ENCODE measurements at regions not wholly inside any gene's neighbourhood (a gene's known extent, or its start where the extent isn't known, plus 50 kb on each side); places are given as distances from the start of the nearest gene placed in this dataset.

DNA sequence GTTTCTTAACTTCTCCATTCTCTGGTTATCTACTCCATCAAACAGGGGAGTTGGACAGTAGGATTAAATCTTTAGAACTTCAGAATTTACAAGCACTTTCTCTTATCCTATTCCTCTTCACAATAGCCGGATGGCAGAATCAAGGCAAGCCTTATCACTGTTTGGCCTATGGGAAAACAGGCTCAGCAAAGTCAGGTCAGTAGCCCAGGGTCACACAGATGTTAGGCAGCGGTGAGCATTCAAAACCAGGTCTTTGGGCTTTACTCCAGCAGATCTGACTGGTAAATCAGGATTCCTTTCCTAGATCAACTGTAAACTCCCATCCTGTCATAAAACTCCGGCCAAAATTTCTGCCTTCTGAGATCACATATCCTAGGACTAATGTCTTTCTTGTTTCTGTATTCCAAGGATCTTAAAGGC lies 258.4 kb downstream of the OPA1 start:
- H3K27me3 ChIP-seq (ENCODE audit: low read depth): no peaks in the 10 kb centered on the region
- peaks cover 30% of the 10 kb centered on the region for H3K4me1 ChIP-seq
- peak overlapping the region; percentile 58 for H3K27ac ChIP-seq (replicated peaks)
- DNase-seq: no peak
- H3K4me3 ChIP-seq: no peak overlapping the region
- intact Hi-C loops (cut with micrococcal nuclease): no loop called here
- H3K36me3 ChIP-seq: no peaks in the 10 kb centered on the region
- TF ChIP-seq, protein P1, sequence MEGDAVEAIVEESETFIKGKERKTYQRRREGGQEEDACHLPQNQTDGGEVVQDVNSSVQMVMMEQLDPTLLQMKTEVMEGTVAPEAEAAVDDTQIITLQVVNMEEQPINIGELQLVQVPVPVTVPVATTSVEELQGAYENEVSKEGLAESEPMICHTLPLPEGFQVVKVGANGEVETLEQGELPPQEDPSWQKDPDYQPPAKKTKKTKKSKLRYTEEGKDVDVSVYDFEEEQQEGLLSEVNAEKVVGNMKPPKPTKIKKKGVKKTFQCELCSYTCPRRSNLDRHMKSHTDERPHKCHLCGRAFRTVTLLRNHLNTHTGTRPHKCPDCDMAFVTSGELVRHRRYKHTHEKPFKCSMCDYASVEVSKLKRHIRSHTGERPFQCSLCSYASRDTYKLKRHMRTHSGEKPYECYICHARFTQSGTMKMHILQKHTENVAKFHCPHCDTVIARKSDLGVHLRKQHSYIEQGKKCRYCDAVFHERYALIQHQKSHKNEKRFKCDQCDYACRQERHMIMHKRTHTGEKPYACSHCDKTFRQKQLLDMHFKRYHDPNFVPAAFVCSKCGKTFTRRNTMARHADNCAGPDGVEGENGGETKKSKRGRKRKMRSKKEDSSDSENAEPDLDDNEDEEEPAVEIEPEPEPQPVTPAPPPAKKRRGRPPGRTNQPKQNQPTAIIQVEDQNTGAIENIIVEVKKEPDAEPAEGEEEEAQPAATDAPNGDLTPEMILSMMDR (IDR thresholded peaks at IDR 0.05; ENCODE audit: borderline replicate concordance): no peak
- no peaks in the 10 kb centered on the region for H3K9me3 ChIP-seq (replicated peaks)

- peak overlapping the region; percentile 58 for H3K27ac ChIP-seq (replicated peaks)
- H3K4me3 ChIP-seq: peak overlapping the region; percentile 0
- peaks cover 30% of the 10 kb centered on the region for H3K4me1 ChIP-seq
- no peak for DNase-seq
- no peaks in the 10 kb centered on the region for H3K9me3 ChIP-seq (replicated peaks)
- TF ChIP-seq, protein P1 (IDR thresholded peaks at IDR 0.05; ENCODE audit: borderline replicate concordance): no peak
- intact Hi-C loops (cut with micrococcal nuclease): no loop called here
- H3K27me3 ChIP-seq (ENCODE audit: low read depth): no peaks in the 10 kb centered on the region
- no peaks in the 10 kb centered on the region for H3K36me3 ChIP-seq
These were observed 259.1 kb downstream of the OPA1 start for GRCh38 chr3:193851941-193852674.

GRCh38 chr3:193852901-193853300 lies 259.9 kb downstream of the OPA1 start:
- H3K9me3 ChIP-seq (replicated peaks): no peaks in the 10 kb centered on the region
- H3K27ac ChIP-seq (replicated peaks): no peak overlapping the region
- H3K4me1 ChIP-seq: peaks cover 33% of the 10 kb centered on the region
- intact Hi-C loops (cut with micrococcal nuclease): no loop called here
- no peaks in the 10 kb centered on the region for H3K36me3 ChIP-seq
- no peaks in the 10 kb centered on the region for H3K27me3 ChIP-seq (ENCODE audit: low read depth)
- H3K4me3 ChIP-seq: no peak overlapping the region
- no peak for DNase-seq
- TF ChIP-seq, protein P1 (IDR thresholded peaks at IDR 0.05; ENCODE audit: borderline replicate concordance): no peak

- DNase-seq: no peak
These were observed 260.7 kb downstream of the OPA1 start for GRCh38 chr3:193853511-193854219.

GRCh38 chr3:193857996-193858395 lies 265.0 kb downstream of the OPA1 start:
- H3K36me3 ChIP-seq: no peaks in the 10 kb centered on the region

More at GRCh38 chr3:193853511-193854219, 260.7 kb downstream of the OPA1 start:
- intact Hi-C loops (cut with micrococcal nuclease): no loop called here
- Histone ChIP-seq H3K4me3 (no peak overlapping the region), H3K9me3 (replicated peaks) (no peaks in the 10 kb centered on the region), H3K36me3 (no peaks in the 10 kb centered on the region), H3K27me3 (ENCODE audit: low read depth) (no peaks in the 10 kb centered on the region), H3K27ac (replicated peaks) (no peak overlapping the region), H3K4me1 (peaks cover 37% of the 10 kb centered on the region)
- TF ChIP-seq, protein P1 (IDR thresholded peaks at IDR 0.05; ENCODE audit: borderline replicate concordance): no peak

More at GRCh38 chr3:193857996-193858395, 265.0 kb downstream of the OPA1 start:
- DNase-seq: no peak
- intact Hi-C loops (cut with micrococcal nuclease): no loop called here
- Histone ChIP-seq H3K4me3 (no peak overlapping the region), H3K27me3 (ENCODE audit: low read depth) (no peaks in the 10 kb centered on the region), H3K4me1 (peaks cover 46% of the 10 kb centered on the region), H3K9me3 (replicated peaks) (no peaks in the 10 kb centered on the region), H3K27ac (replicated peaks) (no peak overlapping the region)
- TF ChIP-seq, protein P1 (IDR thresholded peaks at IDR 0.05; ENCODE audit: borderline replicate concordance): no peak

Data from left ventricle myocardium inferior (tissue), 1 donor.